CD8-positive, alpha-beta memory T cell (primary cell): ENCODE measurements at regions not wholly inside any gene's neighbourhood (a gene's known extent, or its start where the extent isn't known, plus 50 kb on each side); places are given as distances from the start of the nearest gene placed in this dataset.

Source experiments
- CTCF ChIA-PET: fragments of 350-600 bp; sonication (Branson Sonifier 250); formaldehyde crosslinking; loops from one replicate; lab custom pipeline; 2021; ENCODE audit warnings: antibody characterized with exemption; lab: Charles Lee
- POLR2A ChIA-PET: fragments of 350-600 bp; sonication (Branson Sonifier 250); formaldehyde crosslinking; loops from one replicate; lab custom pipeline; 2021; ENCODE audit warnings: antibody characterized with exemption; lab: Charles Lee
- DNase-seq, 5 donors: peaks; one replicate each; pipeline versions ENCODE4 v3.0.0 to v3.0.0-alpha.2; 2020 to 2022; ENCODE audit warnings: mixed read lengths in 1 of 5
- H3K27ac ChIP-seq: one replicate; pipeline ENCODE4 v1.7.0; 2013; ENCODE audit warnings: low read depth, mild to moderate bottlenecking, low read length, moderate library complexity
- H3K27me3 ChIP-seq: 2 replicates; pipeline ENCODE4 v1.7.0; 2013; ENCODE audit warnings: low read length, mild to moderate bottlenecking; ENCODE audit not compliant: insufficient read depth, poor library complexity, severe bottlenecking
- H3K36me3 ChIP-seq: 2 replicates; pipeline ENCODE4 v1.7.0; 2013; ENCODE audit warnings: mild to moderate bottlenecking, low read length, moderate library complexity; ENCODE audit not compliant: insufficient read depth
- H3K4me1 ChIP-seq: 2 replicates; pipeline ENCODE4 v1.7.0; 2013; ENCODE audit warnings: mild to moderate bottlenecking, low read length, moderate library complexity; ENCODE audit not compliant: insufficient read depth
- H3K4me3 ChIP-seq: 2 replicates; pipeline ENCODE4 v1.7.0; 2013; ENCODE audit warnings: mild to moderate bottlenecking, low read length
- H3K9me3 ChIP-seq: 2 replicates; pipeline ENCODE4 v1.7.0; 2013; ENCODE audit warnings: mild to moderate bottlenecking, low read length
- H3K27ac Mint-ChIP-seq, 8 donors: one replicate each; pipeline ENCODE4 v1.8.0; 2020 to 2021; ENCODE audit warnings: mixed read lengths in 8 of 8, mild to moderate bottlenecking in 6 of 8, inconsistent platforms in 3 of 8, moderate library complexity in 3 of 8
- H3K27me3 Mint-ChIP-seq, 2 donors: one replicate each; pipeline ENCODE4 v1.8.0; 2020 to 2021; ENCODE audit warnings: mixed read lengths in 2 of 2, mild to moderate bottlenecking in 1 of 2, moderate library complexity in 1 of 2
- H3K36me3 Mint-ChIP-seq, 3 donors: one replicate each; pipeline ENCODE4 v1.8.0; 2020 to 2021; ENCODE audit warnings: mixed read lengths in 3 of 3, inconsistent platforms in 1 of 3, mild to moderate bottlenecking in 1 of 3
- H3K4me1 Mint-ChIP-seq, 3 donors: one replicate each; pipeline ENCODE4 v1.8.0; 2020 to 2021; ENCODE audit warnings: mixed read lengths in 3 of 3, inconsistent platforms in 1 of 3, mild to moderate bottlenecking in 1 of 3
- H3K4me3 Mint-ChIP-seq, 7 donors: one replicate each; pipeline ENCODE4 v1.8.0; 2020 to 2021; ENCODE audit warnings: mixed read lengths in 7 of 7, mild to moderate bottlenecking in 6 of 7, moderate library complexity in 4 of 7, inconsistent platforms in 2 of 7
- H3K9me3 Mint-ChIP-seq, 5 donors: one replicate each; pipeline ENCODE4 v1.8.0; 2020 to 2022; ENCODE audit warnings: mixed read lengths in 5 of 5, mild to moderate bottlenecking in 3 of 5, moderate library complexity in 2 of 5, inconsistent platforms in 1 of 5

DNA sequence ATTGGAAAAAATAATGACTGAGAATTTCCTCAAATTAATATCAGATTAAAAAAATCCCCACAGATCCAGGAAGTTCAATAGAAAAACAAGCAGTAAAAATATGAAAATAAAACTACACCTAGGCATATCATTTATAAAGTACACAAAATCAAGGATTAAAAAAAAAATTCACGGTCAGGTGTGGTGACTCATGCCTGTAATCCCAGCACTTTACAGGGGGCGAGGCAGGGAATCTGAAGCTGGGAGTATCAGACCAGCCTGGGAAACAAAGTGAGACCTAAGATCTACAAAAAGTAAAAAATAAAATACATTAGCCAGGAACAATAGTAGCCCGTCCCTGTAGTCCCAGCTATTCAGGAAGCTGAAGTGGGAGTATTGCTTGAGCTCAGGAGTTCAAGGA lies 778.3 kb upstream of the ALCAM start:
- H3K4me1 ChIP-seq = no peaks in the 10 kb centered on the region
- Mint-ChIP-seq H3K36me3 (no peaks in the 10 kb centered on the region), H3K27ac (no peak overlapping the region), H3K27me3 (peaks cover 0 to 5% of the 10 kb centered on the region in 2 donors), H3K4me3 (no peak overlapping the region), H3K4me1 (no peaks in the 10 kb centered on the region), H3K9me3 (no peaks in the 10 kb centered on the region)
- H3K4me3 ChIP-seq = no peak overlapping the region
- ChIA-PET POLR2A (no interaction called here), CTCF (no interaction called here)
- DNase-seq = no peak
- no peak overlapping the region for H3K27ac ChIP-seq
- no peaks in the 10 kb centered on the region for H3K9me3 ChIP-seq
- no peaks in the 10 kb centered on the region for H3K27me3 ChIP-seq
- no peaks in the 10 kb centered on the region for H3K36me3 ChIP-seq

DNA sequence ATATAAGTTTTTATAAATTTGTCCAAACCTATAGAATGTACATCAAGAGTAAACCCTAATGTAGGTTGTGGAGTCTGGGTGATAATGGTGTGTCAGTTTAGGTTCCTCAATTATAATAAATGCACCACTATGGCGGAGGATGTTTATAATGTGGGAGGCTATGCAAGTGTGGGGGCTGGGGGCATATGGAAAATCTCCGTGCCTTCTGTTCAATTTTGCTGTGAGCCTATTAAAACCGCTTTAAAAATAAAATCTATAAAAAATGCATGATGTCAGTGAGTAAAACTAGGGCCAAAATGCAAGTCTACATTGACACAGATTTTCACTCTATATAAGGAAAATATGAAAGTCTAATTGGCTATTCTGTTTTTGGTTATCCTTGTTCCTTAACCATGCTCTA lies 774.9 kb upstream of the ALCAM start:
- Mint-ChIP-seq H3K9me3 (no peaks in the 10 kb centered on the region), H3K4me3 (no peak overlapping the region), H3K4me1 (no peaks in the 10 kb centered on the region), H3K27ac (no peak overlapping the region), H3K36me3 (no peaks in the 10 kb centered on the region), H3K27me3 (no peaks in the 10 kb centered on the region)
- Histone ChIP-seq H3K4me1 (no peaks in the 10 kb centered on the region), H3K27ac (no peak overlapping the region), H3K36me3 (no peaks in the 10 kb centered on the region), H3K9me3 (no peaks in the 10 kb centered on the region), H3K4me3 (no peak overlapping the region), H3K27me3 (no peaks in the 10 kb centered on the region)
- ChIA-PET POLR2A (no interaction called here), CTCF (no interaction called here)
- DNase-seq = no peak

DNA sequence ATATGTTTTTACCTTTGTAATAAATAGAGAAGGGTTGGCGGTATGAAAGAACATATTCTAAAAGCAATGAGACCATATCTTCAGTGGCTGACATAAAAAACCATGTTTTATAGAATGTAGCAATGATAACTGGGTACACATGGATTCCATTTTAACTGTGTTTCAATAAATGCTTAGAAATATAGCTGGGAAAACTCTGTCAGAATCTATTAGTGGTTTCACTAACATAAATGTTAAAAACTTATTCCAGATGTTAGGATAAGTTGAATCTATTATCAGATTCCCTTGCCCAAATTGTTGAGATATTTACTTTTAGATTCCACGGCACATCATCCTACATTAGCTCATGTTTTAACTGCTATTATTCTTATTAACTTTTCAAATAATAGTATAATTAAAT lies 772.2 kb upstream of the ALCAM start:
- no peaks in the 10 kb centered on the region for H3K9me3 Mint-ChIP-seq
- H3K27ac Mint-ChIP-seq = no peak overlapping the region

DNA sequence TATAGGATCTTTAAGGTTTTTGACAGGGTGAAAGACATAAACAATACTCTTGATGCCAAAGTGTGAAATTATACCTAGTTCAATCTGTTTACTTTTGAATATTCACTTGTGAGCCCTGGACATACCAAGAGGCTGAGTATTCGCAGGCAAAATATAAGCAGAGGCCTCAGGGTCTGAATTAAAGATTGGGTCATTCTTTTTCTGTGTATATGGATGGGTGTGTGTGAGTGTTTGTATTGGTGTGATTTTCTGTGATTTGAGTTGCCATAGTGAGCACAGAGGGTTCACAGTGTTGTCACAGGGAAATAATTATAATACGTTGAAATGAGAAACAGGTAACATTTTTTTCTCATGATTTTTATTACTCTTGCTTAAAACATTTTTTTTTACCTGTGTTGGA lies 770.7 kb upstream of the ALCAM start:
- Mint-ChIP-seq H3K9me3 (no peaks in the 10 kb centered on the region), H3K4me3 (no peak overlapping the region), H3K4me1 (no peaks in the 10 kb centered on the region), H3K27me3 (peaks cover 0 to 1% of the 10 kb centered on the region in 2 donors), H3K27ac (no peak overlapping the region), H3K36me3 (no peaks in the 10 kb centered on the region)
- Histone ChIP-seq H3K27me3 (no peaks in the 10 kb centered on the region), H3K36me3 (no peaks in the 10 kb centered on the region), H3K4me1 (no peaks in the 10 kb centered on the region), H3K9me3 (no peaks in the 10 kb centered on the region), H3K27ac (no peak overlapping the region), H3K4me3 (no peak overlapping the region)
- DNase-seq = no peak
- POLR2A ChIA-PET = no interaction called here
- CTCF ChIA-PET = interaction anchor here (1.1 to 1.2 kb wide), 3 partner anchors 13 to 774 kb away, joined by 3 to 4 read pairs (median 3); no protein-coding TSS in a partner anchor

More for the DNA sequence above, 772.2 kb upstream of the ALCAM start:
- POLR2A ChIA-PET = interaction anchor here (0.6 kb wide), 1 partner anchor 776 kb away, joined by 3 read pairs; no protein-coding TSS in a partner anchor
- Histone ChIP-seq H3K36me3 (no peaks in the 10 kb centered on the region), H3K4me1 (no peaks in the 10 kb centered on the region), H3K27me3 (no peaks in the 10 kb centered on the region), H3K27ac (no peak overlapping the region), H3K4me3 (no peak overlapping the region), H3K9me3 (no peaks in the 10 kb centered on the region)
- no peak overlapping the region for H3K4me3 Mint-ChIP-seq
- no peaks in the 10 kb centered on the region for H3K27me3 Mint-ChIP-seq
- H3K36me3 Mint-ChIP-seq = no peaks in the 10 kb centered on the region
- no peak for DNase-seq
- CTCF ChIA-PET = no interaction called here
- H3K4me1 Mint-ChIP-seq = no peaks in the 10 kb centered on the region

DNA sequence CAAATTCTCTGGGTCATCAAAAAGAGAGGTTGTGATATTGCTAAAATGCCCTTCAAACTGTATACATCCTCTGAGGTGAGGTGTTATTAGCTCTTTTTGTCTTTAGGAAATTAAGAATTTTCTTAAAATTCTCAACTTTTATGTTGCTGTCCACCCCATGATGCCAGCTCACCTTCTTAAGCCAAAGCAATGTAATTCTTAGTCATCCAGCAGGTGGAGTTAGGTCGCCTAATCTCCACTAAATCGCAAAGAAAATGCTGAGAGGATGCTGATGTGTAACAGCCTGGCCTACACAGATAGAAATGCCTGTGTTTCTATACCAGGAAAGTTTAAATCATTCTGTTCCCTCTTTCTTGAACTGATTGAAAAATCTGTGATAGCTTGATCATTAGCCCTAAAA lies 770.2 kb upstream of the ALCAM start:
- Mint-ChIP-seq H3K36me3 (no peaks in the 10 kb centered on the region), H3K4me3 (no peak overlapping the region), H3K27me3 (peaks cover 0 to 1% of the 10 kb centered on the region in 2 donors), H3K4me1 (no peaks in the 10 kb centered on the region), H3K9me3 (no peaks in the 10 kb centered on the region), H3K27ac (no peak overlapping the region)
- Histone ChIP-seq H3K4me1 (no peaks in the 10 kb centered on the region), H3K9me3 (no peaks in the 10 kb centered on the region), H3K27ac (no peak overlapping the region), H3K4me3 (no peak overlapping the region), H3K27me3 (no peaks in the 10 kb centered on the region), H3K36me3 (no peaks in the 10 kb centered on the region)
- ChIA-PET CTCF (interaction anchor here (1.1 to 1.2 kb wide), 3 partner anchors 12 to 774 kb away, joined by 3 to 4 read pairs (median 3); no protein-coding TSS in a partner anchor), POLR2A (no interaction called here)
- DNase-seq = no peak

DNA sequence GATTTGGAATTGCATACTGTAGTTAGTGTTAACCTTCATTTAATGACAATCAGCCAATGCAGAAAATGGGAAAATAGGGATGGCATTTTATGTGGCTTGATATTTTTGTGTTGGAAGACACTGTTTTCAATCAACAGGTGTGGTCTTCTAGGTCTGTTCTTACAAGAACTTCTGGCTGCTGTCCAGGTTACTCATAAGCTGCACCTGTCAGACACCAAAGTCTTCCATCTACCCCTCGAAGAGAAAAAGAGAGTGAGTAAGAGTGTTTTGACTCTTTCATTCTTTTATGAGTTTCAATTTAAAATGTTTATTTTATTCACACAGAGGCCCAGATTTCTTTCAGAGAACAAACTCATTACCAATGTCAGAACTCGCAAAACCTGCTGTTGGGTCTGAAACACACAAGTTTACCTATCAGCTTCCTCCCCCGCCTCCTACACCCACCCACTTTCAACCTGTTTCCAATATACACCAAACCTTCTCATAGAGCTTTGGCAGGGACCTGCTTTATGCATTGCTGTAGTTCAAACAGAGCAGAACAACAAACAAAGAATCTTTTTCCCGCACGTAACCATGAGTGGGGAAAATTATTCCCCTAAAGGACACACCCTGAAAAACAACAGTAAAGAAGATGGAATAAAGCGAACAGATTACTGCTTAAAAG lies 767.7 kb upstream of the ALCAM start:
- ChIA-PET CTCF (no interaction called here), POLR2A (no interaction called here)
- no peaks in the 10 kb centered on the region for H3K9me3 ChIP-seq
- Mint-ChIP-seq H3K4me1 (no peaks in the 10 kb centered on the region), H3K4me3 (no peak overlapping the region), H3K9me3 (no peaks in the 10 kb centered on the region), H3K27me3 (peaks cover 0 to 1% of the 10 kb centered on the region in 2 donors), H3K36me3 (no peaks in the 10 kb centered on the region), H3K27ac (no peak overlapping the region)
- no peaks in the 10 kb centered on the region for H3K4me1 ChIP-seq
- H3K27ac ChIP-seq = no peak overlapping the region
- H3K36me3 ChIP-seq = no peaks in the 10 kb centered on the region
- DNase-seq = no peak
- no peak overlapping the region for H3K4me3 ChIP-seq
- H3K27me3 ChIP-seq = no peaks in the 10 kb centered on the region

DNA sequence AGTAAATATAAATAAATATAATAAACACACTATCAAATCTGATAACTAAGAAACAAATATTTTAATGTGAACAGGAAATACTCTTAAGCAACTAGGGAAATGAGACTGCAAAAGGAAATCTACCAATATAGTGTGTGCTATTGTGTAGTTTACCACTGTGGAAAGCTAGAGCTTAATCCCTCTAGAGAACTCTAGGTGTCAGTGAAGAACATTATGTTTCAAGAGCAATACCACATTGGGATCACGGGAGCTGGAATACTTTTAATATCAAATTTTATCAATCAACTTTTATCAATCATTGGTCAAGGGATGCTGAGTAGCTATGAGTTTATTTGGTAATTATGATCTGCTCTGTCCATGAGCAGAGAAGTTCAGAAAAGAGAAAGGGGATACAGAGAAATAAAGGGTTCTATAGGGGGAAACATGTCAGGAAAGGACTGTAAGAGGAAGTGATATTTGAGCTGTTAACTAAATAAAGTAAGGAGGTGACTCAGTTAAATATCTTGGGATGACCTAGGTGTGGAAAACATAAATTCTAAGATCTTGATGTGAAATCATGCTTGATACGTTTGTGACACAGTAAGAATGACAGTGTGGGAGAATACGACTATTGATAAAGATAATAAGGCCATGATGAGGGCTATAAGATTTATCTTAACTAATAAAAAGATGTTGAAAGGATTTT lies 762.2 kb upstream of the ALCAM start:
- no peaks in the 10 kb centered on the region for H3K4me1 Mint-ChIP-seq

DNA sequence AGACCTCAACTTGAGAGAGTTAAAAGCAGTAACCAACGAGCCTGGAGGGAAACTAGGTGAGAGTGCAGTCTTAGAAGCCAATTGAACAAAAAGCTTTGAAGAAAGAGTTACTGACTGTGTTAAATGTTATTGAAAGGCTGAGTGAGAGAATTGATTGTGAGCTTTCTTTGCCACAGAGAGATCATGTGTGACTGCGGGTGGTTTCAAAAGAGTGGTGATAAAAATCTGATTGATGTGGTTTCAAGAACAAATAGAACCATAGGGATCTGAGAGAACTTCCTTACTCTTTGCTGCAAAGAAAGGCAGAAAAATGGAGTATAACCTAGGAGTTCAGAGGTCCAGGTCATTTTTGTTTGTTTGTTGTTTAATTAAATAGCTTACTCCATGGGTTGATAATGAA lies 759.9 kb upstream of the ALCAM start:
- CTCF ChIA-PET = no interaction called here
- Mint-ChIP-seq H3K9me3 (no peaks in the 10 kb centered on the region), H3K36me3 (no peaks in the 10 kb centered on the region), H3K4me1 (no peaks in the 10 kb centered on the region), H3K27me3 (peaks cover 9 to 11% of the 10 kb centered on the region in 2 donors), H3K27ac (no peak overlapping the region), H3K4me3 (no peak overlapping the region)
- no peak overlapping the region for H3K4me3 ChIP-seq
- no peaks in the 10 kb centered on the region for H3K36me3 ChIP-seq
- no peaks in the 10 kb centered on the region for H3K27me3 ChIP-seq
- POLR2A ChIA-PET = no interaction called here
- H3K27ac ChIP-seq = no peak overlapping the region
- DNase-seq = no peak
- no peaks in the 10 kb centered on the region for H3K4me1 ChIP-seq
- no peaks in the 10 kb centered on the region for H3K9me3 ChIP-seq

More for the DNA sequence above, 762.2 kb upstream of the ALCAM start:
- Histone ChIP-seq H3K27ac (no peak overlapping the region), H3K27me3 (no peaks in the 10 kb centered on the region), H3K36me3 (no peaks in the 10 kb centered on the region), H3K4me3 (no peak overlapping the region), H3K4me1 (no peaks in the 10 kb centered on the region), H3K9me3 (no peaks in the 10 kb centered on the region)
- ChIA-PET CTCF (interaction anchor here (0.8 kb wide), 1 partner anchor 22 kb away, joined by 3 read pairs; no protein-coding TSS in a partner anchor), POLR2A (no interaction called here)
- H3K27me3 Mint-ChIP-seq = peaks cover 9 to 12% of the 10 kb centered on the region in 2 donors
- DNase-seq = no peak
- no peak overlapping the region for H3K27ac Mint-ChIP-seq
- H3K36me3 Mint-ChIP-seq = no peaks in the 10 kb centered on the region
- H3K4me3 Mint-ChIP-seq = no peak overlapping the region
- no peaks in the 10 kb centered on the region for H3K9me3 Mint-ChIP-seq
